Stimulated activated memory B cell treated with anti-CD40 and anti-IgM and Interleukin-4, amounts not matched to agents 10 μg/mL and 1 μg/mL and 100 μg/mL, for 72 hours (primary cell): ENCODE measurements at regions not wholly inside any gene's neighbourhood (a gene's known extent, or its start where the extent isn't known, plus 50 kb on each side); places are given as distances from the start of the nearest gene placed in this dataset.

Source experiments
- ATAC-seq: fragments of 150-1000 bp; cut with Tn5 transposase; 2 replicates; pipeline ENCODE4 v1.10.0; 2021
- H3K27ac Mint-ChIP-seq: one replicate; pipeline ENCODE4 v1.8.0; 2022; ENCODE audit warnings: mild to moderate bottlenecking, mixed read lengths
- H3K27me3 Mint-ChIP-seq: one replicate; pipeline ENCODE4 v1.8.0; 2022; ENCODE audit warnings: mixed read lengths
- H3K36me3 Mint-ChIP-seq: one replicate; pipeline ENCODE4 v1.8.0; 2022; ENCODE audit warnings: mixed read lengths
- H3K4me1 Mint-ChIP-seq: one replicate; pipeline ENCODE4 v1.8.0; 2022; ENCODE audit warnings: mixed read lengths
- H3K4me3 Mint-ChIP-seq: one replicate; pipeline ENCODE4 v1.8.0; 2022; ENCODE audit warnings: mild to moderate bottlenecking, moderate library complexity, mixed read lengths
- H3K9me3 Mint-ChIP-seq: one replicate; pipeline ENCODE4 v1.8.0; 2022; ENCODE audit warnings: mixed read lengths

GRCh38 chr2:216909541-216910210 lies 49.8 kb upstream of the TNP1 start:
- Mint-ChIP-seq H3K4me3 (no peak overlapping the region), H3K4me1 (no peaks in the 10 kb centered on the region), H3K27me3 (no peaks in the 10 kb centered on the region), H3K9me3 (no peaks in the 10 kb centered on the region), H3K36me3 (no peaks in the 10 kb centered on the region), H3K27ac (no peak overlapping the region)
- ATAC-seq, result no peak
